HG03097 (cell line): ENCODE measurements at regions not wholly inside any gene's neighbourhood (a gene's known extent, or its start where the extent isn't known, plus 50 kb on each side); places are given as distances from the start of the nearest gene placed in this dataset.
"Not testable (repeated sequence)": the region's sequence is repeated elsewhere in the genome, so short reads cannot be mapped to it uniquely, and the experiment has no call there.

Source experiments
- ATAC-seq: cut with Tn5 transposase; IDR thresholded peaks from one replicate; pipeline ENCODE4 v1.9.1; 2021; ENCODE audit not compliant: unreplicated experiment, low FRiP score

- ATAC-seq, result not testable (repeated sequence)
These were observed 215.1 kb upstream of the CCL2 start for GRCh38 chr17:34039759-34040555.

- no peak for ATAC-seq
These were observed 209.1 kb upstream of the CCL2 start for GRCh38 chr17:34045990-34046389.

- no peak for ATAC-seq
These were observed 204.0 kb upstream of the CCL2 start for GRCh38 chr17:34051046-34051445.

DNA sequence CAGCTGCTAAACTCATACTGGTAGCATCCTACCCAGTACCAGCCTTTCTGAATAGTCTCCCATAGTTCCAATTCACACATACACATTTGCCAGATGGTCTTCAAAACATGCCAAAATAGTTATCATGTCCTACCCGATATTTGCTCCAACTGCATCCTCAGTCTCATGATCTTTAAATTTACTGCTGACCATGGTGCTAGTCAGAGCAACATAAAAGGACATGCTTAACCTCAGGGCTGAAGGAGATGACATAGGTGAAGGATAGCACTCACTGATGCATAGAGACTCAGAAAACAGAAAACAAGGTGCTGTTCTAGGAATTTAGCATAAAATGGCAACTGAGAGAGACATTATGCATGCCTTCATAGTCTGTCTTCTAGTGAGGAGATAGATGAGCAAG is 200.6 kb upstream of the CCL2 start:
- ATAC-seq, result no peak

- no peak for ATAC-seq
These were observed 199.5 kb upstream of the CCL2 start for GRCh38 chr17:34055606-34056005.

- no peak for ATAC-seq
These were observed 195.5 kb upstream of the CCL2 start for GRCh38 chr17:34059423-34060220.

- no peak for ATAC-seq
These were observed 188.6 kb upstream of the CCL2 start for GRCh38 chr17:34066528-34066927.

- ATAC-seq, result no peak
These were observed 188.1 kb upstream of the CCL2 start for GRCh38 chr17:34067011-34067410.

GRCh38 chr17:34068571-34068970 is 186.5 kb upstream of the CCL2 start:
- no peak for ATAC-seq

DNA sequence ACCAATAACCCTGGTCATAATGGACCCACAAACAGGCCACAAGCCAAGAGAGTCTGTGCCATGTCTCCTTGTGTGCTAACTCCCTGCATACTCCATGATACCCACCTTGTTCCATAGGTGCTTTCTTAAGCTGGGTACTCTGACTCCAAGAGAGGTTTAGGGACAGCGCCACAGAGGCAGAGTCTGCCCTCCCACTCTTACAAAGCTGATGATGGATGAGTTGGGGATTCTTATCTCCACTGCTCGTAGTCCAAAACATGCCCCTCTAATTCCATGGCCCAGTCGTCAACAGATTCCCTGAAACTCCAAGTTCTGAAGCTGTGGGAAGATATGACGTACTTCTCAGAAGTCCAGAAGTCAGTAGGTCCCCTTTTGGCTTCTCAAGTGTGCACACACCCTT is 184.4 kb upstream of the CCL2 start:
- ATAC-seq, result no peak

GRCh38 chr17:34071886-34072420 is 183.1 kb upstream of the CCL2 start:
- no peak for ATAC-seq

- no peak for ATAC-seq
These were observed 180.0 kb upstream of the CCL2 start for GRCh38 chr17:34075076-34075475.

- ATAC-seq, result no peak
These were observed 178.1 kb upstream of the CCL2 start for GRCh38 chr17:34076743-34077631.

DNA sequence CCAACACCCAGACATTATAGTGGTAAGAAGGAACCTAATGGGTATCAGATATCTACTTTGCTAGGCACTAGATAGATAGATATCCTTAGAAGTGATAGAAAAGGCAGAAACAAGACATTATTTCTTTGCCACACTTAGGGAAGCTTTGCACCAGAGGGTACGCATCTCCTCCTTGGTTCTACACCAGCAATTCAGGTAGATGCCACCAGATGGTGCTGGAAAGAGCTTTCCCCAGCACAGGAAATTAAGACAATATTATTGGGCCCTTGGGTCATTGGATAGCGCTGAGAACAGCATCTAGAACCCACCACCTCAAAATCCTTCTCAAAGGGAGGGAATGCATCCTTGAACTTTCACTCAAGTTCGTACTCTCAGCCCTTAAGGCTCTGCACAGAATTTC is 173.8 kb upstream of the CCL2 start:
- no peak for ATAC-seq

DNA sequence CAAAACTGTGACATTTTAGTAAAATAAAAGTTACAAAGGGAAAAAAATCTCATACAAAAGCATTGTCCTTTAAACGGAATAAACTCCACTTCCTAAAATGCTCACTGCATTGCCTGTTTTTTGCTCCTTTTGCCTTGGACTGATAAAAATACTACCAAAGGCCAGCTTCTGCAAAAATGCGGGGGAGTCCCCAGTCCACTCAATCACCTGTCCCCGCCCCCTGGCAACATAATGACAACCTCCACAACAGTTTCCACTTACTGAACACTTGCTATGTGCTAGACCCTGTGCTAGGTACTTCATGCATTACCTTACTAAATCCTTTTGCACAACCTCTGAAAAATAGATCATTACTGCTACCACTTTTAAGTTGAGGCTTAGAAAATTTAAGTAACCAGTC is 172.7 kb upstream of the CCL2 start:
- ATAC-seq, result no peak

- not testable (repeated sequence) for ATAC-seq
These were observed 166.0 kb upstream of the CCL2 start for GRCh38 chr17:34089042-34089441.

DNA sequence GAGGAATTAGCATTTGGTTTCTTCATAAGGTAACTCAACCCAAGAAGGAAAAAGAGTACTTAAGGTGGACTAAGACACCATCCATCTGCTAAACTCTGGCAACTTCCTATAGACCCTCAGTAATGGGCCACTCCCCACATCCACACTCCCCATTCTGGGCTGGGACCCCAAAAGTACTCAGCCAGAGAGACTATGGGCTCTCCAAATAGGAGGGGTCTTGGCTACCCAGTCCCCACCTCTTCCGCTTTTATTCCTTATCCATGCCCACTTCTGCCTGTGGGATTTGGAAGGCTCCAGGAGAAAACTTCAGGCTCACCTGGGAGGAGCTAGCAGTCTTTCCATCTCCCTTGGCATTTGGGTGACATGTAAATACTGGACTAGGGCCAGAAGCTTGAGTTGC is 164.5 kb upstream of the CCL2 start:
- no peak for ATAC-seq

GRCh38 chr17:34091975-34092374 is 163.1 kb upstream of the CCL2 start:
- no peak for ATAC-seq

- no peak for ATAC-seq
These were observed 160.0 kb upstream of the CCL2 start for GRCh38 chr17:34095106-34095505.

DNA sequence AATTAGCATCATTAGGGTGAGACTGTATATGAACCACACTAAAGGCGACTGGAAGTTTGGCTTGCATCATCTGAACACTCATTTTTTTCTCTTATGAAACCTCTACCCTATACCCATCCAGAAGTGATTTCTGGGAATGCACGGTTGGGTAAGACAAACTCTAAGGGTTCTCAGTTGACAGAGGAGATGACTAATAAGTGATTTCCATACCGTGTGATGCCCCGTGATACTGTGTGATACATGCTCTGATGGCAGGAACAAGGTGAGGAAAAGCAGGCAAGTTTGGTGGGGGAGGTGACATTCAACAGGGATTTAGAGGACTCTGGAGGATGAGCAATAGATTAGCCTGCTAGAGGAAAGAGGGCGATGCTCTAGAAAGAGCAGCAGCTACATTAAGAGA is 156.4 kb upstream of the CCL2 start:
- no peak for ATAC-seq
